Activated naive CD8-positive, alpha-beta T cell treated with anti-CD3 and anti-CD28 coated beads, Interleukin-2, amount 50 U/mL, for 24 hours (primary cell): ENCODE measurements at regions not wholly inside any gene's neighbourhood (a gene's known extent, or its start where the extent isn't known, plus 50 kb on each side); places are given as distances from the start of the nearest gene placed in this dataset.

ENCODE experiments used
- ATAC-seq: fragments of 150-1000 bp; cut with Tn5 transposase; one replicate; pipeline ENCODE4 v1.10.0; 2021
- DNase-seq: peaks from one replicate; pipeline ENCODE4 v3.0.0; 2021
- H3K27ac Mint-ChIP-seq: one replicate; pipeline ENCODE4 v1.8.0; 2021; ENCODE audit warnings: mild to moderate bottlenecking, mixed read lengths
- H3K27me3 Mint-ChIP-seq: one replicate; pipeline ENCODE4 v1.8.0; 2021; ENCODE audit warnings: mixed read lengths
- H3K36me3 Mint-ChIP-seq: one replicate; pipeline ENCODE4 v1.8.0; 2021; ENCODE audit warnings: low read depth, mixed read lengths
- H3K4me1 Mint-ChIP-seq: one replicate; pipeline ENCODE4 v1.8.0; 2021; ENCODE audit warnings: mixed read lengths
- H3K4me3 Mint-ChIP-seq: one replicate; pipeline ENCODE4 v1.8.0; 2021; ENCODE audit warnings: mild to moderate bottlenecking, moderate library complexity, mixed read lengths
- H3K9me3 Mint-ChIP-seq: one replicate; pipeline ENCODE4 v1.8.0; 2021; ENCODE audit warnings: mixed read lengths

DNA sequence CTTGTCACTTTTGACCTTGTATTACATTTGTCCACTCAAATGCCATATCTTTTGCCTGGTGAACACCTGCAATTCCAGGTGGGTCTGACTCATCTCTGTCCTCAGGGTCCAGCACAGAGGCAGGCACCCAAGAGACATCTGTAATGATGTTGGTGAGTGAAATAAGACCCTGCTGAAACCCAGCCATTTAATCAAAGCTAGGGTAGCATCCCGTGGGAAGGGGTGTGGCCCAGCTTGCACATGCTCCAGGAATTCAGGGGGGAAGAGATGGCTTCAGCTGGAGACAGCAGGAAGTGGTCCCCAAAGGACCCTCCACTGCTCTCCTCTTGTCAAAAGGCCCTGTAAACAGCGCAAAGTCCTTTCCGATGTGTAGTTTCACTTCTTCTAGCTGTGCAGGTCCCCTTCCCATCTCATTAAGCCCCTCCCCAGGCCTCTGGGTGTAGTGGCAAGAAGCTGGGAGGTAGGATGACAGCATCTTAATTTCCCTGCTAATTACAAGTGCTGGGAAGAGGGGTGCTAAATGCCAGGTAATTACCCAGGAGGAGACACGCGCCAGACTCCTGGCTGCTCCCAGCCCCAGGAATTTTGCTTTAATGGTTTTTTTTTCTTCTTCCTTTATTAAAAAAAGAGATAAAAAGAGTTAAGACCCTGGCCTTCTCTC lies 54.4 kb upstream of the TRABD2B start:
- Mint-ChIP-seq H3K9me3 (no peaks in the 10 kb centered on the region), H3K27me3 (peaks cover 7% of the 10 kb centered on the region), H3K4me1 (no peaks in the 10 kb centered on the region), H3K4me3 (no peak overlapping the region), H3K27ac (no peak overlapping the region), H3K36me3 (no peaks in the 10 kb centered on the region)
- no peak for DNase-seq
- ATAC-seq, result no peak

DNA sequence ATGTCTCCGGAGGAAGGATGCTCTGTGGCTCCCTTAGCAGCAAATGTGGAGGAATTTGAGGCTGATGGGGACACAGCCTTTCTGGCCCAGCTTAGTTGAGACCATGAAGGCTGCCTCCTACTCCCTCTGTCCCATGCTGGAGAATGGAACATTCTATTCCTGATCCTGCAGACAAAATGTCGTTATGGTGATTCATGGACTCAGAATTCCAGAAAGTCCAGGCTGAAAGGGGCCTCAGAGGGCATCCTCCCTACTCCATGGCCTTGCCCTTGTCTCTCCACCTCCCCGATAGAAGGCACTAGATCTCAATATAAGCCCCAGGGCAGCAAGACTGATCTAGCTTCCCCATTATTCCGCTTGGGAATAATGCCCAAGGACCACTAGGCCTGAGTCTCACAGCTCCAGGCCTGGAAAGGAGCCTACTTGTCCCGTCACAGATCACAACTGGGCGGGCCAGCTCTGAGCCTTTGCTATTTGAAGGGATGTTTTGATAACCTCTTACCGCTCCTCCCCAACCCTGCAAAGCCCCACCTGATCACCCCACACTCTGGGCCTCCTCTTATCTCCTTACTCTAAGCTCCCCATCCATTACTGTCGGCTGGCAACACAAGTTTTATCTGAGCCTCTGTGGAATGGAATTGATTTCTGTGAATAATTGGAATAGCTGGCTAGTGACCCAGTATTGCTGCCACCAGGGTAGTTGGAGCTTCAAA lies 52.8 kb upstream of the TRABD2B start:
- H3K4me3 Mint-ChIP-seq, result no peak overlapping the region
- no peaks in the 10 kb centered on the region for H3K36me3 Mint-ChIP-seq
- H3K27ac Mint-ChIP-seq, result no peak overlapping the region
- DNase-seq (no peak), ATAC-seq (no peak)
- H3K27me3 Mint-ChIP-seq, result peaks cover 4% of the 10 kb centered on the region
- no peaks in the 10 kb centered on the region for H3K4me1 Mint-ChIP-seq
- H3K9me3 Mint-ChIP-seq, result no peaks in the 10 kb centered on the region

DNA sequence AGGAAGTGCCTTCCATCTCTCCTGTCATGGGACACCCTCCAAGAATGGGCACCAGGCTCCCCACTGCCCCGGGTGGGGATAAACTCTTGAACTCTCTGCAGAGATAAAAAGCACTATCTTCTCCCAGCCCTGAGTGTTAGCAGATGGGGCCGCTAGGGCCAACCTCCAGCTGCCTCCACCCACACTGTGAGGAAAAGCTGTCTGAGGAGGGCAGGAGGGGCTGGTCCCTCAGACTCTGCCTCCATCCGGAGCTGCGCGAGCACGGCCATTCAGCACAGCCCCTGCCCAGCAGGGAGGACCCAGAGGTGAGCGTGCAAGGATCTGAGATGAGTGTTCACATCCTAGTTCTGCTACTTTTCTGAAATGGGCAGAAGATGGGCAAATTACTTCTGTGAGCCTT lies 51.8 kb upstream of the TRABD2B start:
- no peak for ATAC-seq
- Mint-ChIP-seq H3K4me1 (no peaks in the 10 kb centered on the region), H3K27ac (no peak overlapping the region), H3K36me3 (no peaks in the 10 kb centered on the region), H3K9me3 (no peaks in the 10 kb centered on the region), H3K27me3 (peaks cover 4% of the 10 kb centered on the region), H3K4me3 (no peak overlapping the region)
- DNase-seq, result no peak

DNA sequence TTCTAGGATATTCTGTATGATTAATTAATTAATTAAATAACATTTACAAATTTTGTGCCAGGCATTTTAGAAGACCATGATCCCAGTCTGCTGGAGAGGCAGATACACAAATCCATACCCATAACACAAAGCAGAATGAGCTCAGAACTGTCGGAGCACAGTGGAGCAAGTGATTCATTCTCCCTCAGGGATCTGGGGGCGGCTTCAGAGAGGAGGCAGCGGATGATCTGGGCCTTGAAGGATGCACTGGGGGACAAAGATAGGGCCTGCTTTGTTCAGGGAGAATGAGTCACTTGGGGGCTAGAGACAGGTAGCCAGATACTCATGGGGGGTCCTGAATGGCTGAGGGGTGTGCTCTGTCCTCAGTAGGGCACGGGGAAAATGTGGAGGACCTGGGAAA lies 50.9 kb upstream of the TRABD2B start:
- DNase-seq, result no peak
- Mint-ChIP-seq H3K4me3 (no peak overlapping the region), H3K27me3 (peaks cover 4% of the 10 kb centered on the region), H3K9me3 (no peaks in the 10 kb centered on the region), H3K4me1 (no peaks in the 10 kb centered on the region), H3K36me3 (no peaks in the 10 kb centered on the region), H3K27ac (no peak overlapping the region)
- ATAC-seq, result no peak

DNA sequence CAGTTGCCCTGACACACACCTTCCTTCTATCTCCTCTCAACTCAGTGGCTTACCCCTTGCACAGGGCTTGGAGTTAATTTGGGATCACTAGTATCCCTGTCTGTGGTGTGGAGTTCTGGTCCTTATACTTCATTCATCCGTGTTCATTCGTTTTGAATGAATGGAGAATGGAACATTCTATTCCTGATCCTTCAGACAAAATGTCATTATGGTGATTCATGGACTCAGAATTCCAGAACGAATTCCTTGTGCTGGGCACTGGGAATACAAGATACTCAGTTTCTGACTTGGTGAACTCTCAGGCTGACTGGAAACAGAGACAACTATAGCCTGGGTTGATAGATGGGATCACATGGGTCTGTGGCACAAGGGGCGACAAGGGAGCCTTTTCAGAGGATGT lies 49.9 kb upstream of the TRABD2B start:
- peaks cover 4% of the 10 kb centered on the region for H3K27me3 Mint-ChIP-seq

More for the DNA sequence above, 49.9 kb upstream of the TRABD2B start:
- DNase-seq (no peak), ATAC-seq (no peak)
- no peaks in the 10 kb centered on the region for H3K9me3 Mint-ChIP-seq
- H3K4me1 Mint-ChIP-seq, result no peaks in the 10 kb centered on the region
- no peaks in the 10 kb centered on the region for H3K36me3 Mint-ChIP-seq
- no peak overlapping the region for H3K27ac Mint-ChIP-seq
- H3K4me3 Mint-ChIP-seq, result no peak overlapping the region
